ENCODE measurements at regions not wholly inside any gene's neighbourhood (a gene's known extent, or its start where the extent isn't known, plus 50 kb on each side); places are given as distances from the start of the nearest gene placed in this dataset.
"Not testable (repeated sequence)": the region's sequence is repeated elsewhere in the genome, so short reads cannot be mapped to it uniquely, and the experiment has no call there.

DNA sequence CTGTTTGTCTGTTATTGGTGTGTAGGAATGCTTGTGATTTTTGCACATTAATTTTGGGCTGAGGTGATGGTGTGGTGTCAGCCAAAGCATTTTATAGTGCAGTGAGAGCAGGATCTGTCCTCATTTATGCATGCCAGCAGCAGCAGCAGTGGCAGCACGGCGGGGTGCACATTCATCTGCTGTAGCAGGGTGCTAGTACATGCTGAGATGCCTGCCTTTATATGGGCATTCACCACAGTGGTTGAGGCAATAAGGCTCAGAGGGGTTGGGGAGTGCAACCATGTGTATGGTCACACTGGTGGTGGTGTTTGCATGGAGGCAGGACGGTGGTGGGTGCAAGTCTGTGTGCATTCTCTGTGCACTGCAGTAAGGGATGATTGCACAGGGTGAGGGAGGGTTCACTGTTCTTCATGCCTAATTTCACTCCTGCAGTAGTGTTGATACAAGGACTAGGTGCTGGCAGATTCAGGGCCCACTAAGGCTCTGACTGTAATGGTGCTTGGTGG lies 129.3 kb upstream of the SYNCRIP start:
- Histone ChIP-seq H3K9me3 (ENCODE audit: control insufficient read depth, low read length) (no peaks in the 10 kb centered on the region), H3K4me3 (ENCODE audit: low read length) (no peak overlapping the region), H3K27me3 (ENCODE audit: control insufficient read depth, insufficient read depth, low read length) (no peaks in the 10 kb centered on the region), H3K4me1 (ENCODE audit: control insufficient read depth, insufficient read depth, low read length) (no peaks in the 10 kb centered on the region), H3K36me3 (ENCODE audit: control insufficient read depth, insufficient read depth, low read length) (no peaks in the 10 kb centered on the region), H3K9ac (ENCODE audit: low read length) (no peak overlapping the region)

DNA sequence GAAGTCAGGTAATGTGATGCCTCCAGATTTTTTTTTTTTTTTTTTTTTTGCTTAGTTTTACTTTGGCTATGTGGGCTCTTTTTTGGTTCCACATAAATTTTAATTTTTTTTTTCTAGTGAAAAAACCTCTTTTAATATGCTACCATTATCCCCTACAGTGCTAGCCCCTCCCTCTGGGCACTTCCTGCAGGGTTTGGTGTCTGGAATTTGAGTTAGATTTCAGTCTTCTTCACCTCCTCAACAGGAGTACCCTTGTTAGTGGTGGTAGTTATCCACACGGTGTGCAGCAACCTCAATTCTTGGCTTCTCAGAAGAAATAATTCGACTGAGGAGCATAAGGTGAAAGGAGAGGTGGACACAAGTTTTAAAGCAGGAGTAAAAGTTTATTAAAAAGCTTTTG lies 128.8 kb upstream of the SYNCRIP start:
- H3K4me3 ChIP-seq (ENCODE audit: low read length) = no peak overlapping the region
- H3K27me3 ChIP-seq (ENCODE audit: control insufficient read depth, insufficient read depth, low read length) = no peaks in the 10 kb centered on the region
- no peak overlapping the region for H3K9ac ChIP-seq (ENCODE audit: low read length)
- H3K36me3 ChIP-seq (ENCODE audit: control insufficient read depth, insufficient read depth, low read length) = no peaks in the 10 kb centered on the region
- no peaks in the 10 kb centered on the region for H3K9me3 ChIP-seq (ENCODE audit: control insufficient read depth, low read length)
- H3K4me1 ChIP-seq (ENCODE audit: control insufficient read depth, insufficient read depth, low read length) = no peaks in the 10 kb centered on the region

DNA sequence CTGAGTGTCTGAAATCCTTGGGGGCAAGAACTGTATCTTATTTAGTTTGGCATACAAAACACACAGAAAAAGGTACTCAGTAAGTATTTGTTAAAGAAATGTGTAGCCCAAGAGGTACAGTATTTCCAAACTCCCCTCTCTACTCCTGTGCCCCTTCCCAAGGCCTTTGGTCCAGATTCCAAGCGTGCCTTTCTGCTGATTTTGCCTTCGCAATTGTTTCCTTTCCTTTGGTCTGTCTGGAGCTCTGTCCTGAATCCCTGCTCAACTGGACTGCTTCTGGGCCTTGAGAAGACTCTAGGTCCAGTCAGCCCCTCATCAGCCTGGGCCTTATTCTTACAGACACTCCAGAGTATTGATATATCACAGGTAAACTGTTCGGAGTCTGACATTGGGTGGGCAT lies 122.2 kb upstream of the SYNCRIP start:
- H3K9ac ChIP-seq (ENCODE audit: low read length) = no peak overlapping the region
- H3K4me1 ChIP-seq (ENCODE audit: control insufficient read depth, insufficient read depth, low read length) = no peaks in the 10 kb centered on the region
- H3K4me3 ChIP-seq (ENCODE audit: low read length) = no peak overlapping the region
- no peaks in the 10 kb centered on the region for H3K27me3 ChIP-seq (ENCODE audit: control insufficient read depth, insufficient read depth, low read length)
- no peaks in the 10 kb centered on the region for H3K36me3 ChIP-seq (ENCODE audit: control insufficient read depth, insufficient read depth, low read length)
- H3K9me3 ChIP-seq (ENCODE audit: control insufficient read depth, low read length) = no peaks in the 10 kb centered on the region

DNA sequence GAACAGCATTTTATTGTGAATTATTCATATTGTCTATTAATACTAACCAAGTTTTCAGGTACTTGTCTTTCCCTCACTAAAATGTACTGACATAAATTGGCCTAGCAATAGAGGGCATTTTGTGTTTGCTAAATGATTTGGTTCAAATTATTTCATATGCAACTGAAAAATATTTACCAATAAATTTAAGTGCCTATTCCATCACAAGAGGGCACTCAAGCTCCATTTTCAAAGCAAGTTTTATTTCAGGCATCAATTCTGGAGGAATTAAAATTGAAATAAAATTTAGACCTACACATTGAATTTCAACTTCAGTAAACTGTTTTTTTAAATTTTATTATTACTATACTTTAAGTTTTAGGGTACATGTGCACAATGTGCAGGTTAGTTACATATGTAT lies 114.3 kb upstream of the SYNCRIP start:
- H3K36me3 ChIP-seq (ENCODE audit: control insufficient read depth, insufficient read depth, low read length) = no peaks in the 10 kb centered on the region
- no peaks in the 10 kb centered on the region for H3K27me3 ChIP-seq (ENCODE audit: control insufficient read depth, insufficient read depth, low read length)
- no peaks in the 10 kb centered on the region for H3K9me3 ChIP-seq (ENCODE audit: control insufficient read depth, low read length)
- H3K4me1 ChIP-seq (ENCODE audit: control insufficient read depth, insufficient read depth, low read length) = no peaks in the 10 kb centered on the region
- no peak overlapping the region for H3K4me3 ChIP-seq (ENCODE audit: low read length)
- H3K9ac ChIP-seq (ENCODE audit: low read length) = no peak overlapping the region

DNA sequence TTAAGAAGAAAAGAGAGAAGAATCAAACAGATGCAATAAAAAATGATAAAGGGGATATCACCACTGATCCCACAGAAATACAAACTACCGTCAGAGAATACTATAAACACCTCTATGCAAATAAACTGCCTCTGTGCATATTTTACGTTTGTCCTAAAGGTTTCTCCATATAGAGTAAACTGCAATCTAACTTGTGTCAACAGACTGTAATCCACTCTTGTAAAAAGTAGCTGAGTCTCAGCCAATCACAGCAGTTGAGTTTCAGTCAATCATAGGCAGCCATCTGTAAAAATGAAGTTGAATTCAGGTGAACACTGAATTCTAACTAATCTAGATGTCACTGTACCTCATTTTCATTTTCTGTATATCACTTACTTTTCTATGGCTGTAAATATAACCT lies 112.2 kb upstream of the SYNCRIP start:
- no peaks in the 10 kb centered on the region for H3K36me3 ChIP-seq (ENCODE audit: control insufficient read depth, insufficient read depth, low read length)
- H3K4me3 ChIP-seq (ENCODE audit: low read length) = no peak overlapping the region
- no peaks in the 10 kb centered on the region for H3K27me3 ChIP-seq (ENCODE audit: control insufficient read depth, insufficient read depth, low read length)
- H3K9ac ChIP-seq (ENCODE audit: low read length) = no peak overlapping the region
- no peaks in the 10 kb centered on the region for H3K4me1 ChIP-seq (ENCODE audit: control insufficient read depth, insufficient read depth, low read length)
- no peaks in the 10 kb centered on the region for H3K9me3 ChIP-seq (ENCODE audit: control insufficient read depth, low read length)

DNA sequence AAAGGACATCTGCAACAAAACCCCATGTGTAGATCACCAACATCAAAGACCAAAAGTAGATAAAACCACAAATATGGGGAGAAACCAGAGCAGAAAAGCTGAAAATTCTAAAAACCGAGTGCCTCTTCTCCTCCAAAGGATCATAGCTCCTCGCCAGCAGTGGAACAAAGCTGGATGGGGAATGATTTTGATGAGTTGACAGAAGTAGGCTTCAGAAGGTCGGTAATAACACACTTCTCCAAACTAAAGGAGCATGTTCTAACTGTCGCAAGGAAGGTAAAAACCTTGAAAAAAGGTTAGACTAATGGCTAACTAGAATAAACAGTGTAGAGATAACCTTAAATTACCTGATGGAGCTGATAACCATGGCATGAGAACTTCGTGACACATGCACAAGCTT lies 109.9 kb upstream of the SYNCRIP start:
- H3K27me3 ChIP-seq (ENCODE audit: control insufficient read depth, insufficient read depth, low read length) = no peaks in the 10 kb centered on the region
- H3K9ac ChIP-seq (ENCODE audit: low read length) = no peak overlapping the region
- H3K4me3 ChIP-seq (ENCODE audit: low read length) = no peak overlapping the region
- H3K4me1 ChIP-seq (ENCODE audit: control insufficient read depth, insufficient read depth, low read length) = no peaks in the 10 kb centered on the region
- H3K9me3 ChIP-seq (ENCODE audit: control insufficient read depth, low read length) = no peaks in the 10 kb centered on the region
- H3K36me3 ChIP-seq (ENCODE audit: control insufficient read depth, insufficient read depth, low read length) = no peaks in the 10 kb centered on the region

DNA sequence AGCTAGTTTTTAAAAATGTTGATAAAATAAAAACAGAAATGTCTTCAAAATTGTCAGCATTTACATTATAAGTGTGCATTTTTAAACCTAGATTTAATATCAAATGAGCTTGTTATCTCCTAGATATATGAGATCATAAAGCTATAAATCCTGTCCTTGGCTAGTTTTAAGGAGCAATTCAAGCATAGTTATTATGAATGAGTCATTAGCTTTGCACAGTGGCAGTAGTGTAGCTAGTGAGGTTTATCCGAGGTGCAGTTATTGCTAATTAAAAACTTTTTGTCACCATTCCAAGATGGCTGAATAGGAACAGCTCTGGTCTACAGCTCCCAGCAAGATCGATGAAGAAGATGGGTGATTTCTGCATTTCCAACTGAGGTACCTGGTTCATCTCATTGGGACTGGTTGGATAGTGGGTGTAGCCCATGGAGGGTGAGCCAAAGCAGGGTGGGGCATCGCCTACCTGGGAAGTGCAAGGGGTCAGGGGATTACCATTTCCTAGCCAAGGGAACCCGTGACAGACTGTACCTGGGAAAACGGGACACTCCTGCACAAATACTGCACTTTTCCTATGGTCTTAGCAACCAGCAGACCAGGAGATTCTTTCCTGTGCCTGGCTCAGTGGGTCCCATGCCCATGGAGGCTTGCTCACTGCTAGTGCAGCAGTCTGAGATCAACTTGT lies 108.8 kb upstream of the SYNCRIP start:
- H3K4me1 ChIP-seq (ENCODE audit: control insufficient read depth, insufficient read depth, low read length) = no peaks in the 10 kb centered on the region
- no peaks in the 10 kb centered on the region for H3K27me3 ChIP-seq (ENCODE audit: control insufficient read depth, insufficient read depth, low read length)
- no peaks in the 10 kb centered on the region for H3K36me3 ChIP-seq (ENCODE audit: control insufficient read depth, insufficient read depth, low read length)
- H3K9ac ChIP-seq (ENCODE audit: low read length) = no peak overlapping the region
- H3K9me3 ChIP-seq (ENCODE audit: control insufficient read depth, low read length) = no peaks in the 10 kb centered on the region
- no peak overlapping the region for H3K4me3 ChIP-seq (ENCODE audit: low read length)

DNA sequence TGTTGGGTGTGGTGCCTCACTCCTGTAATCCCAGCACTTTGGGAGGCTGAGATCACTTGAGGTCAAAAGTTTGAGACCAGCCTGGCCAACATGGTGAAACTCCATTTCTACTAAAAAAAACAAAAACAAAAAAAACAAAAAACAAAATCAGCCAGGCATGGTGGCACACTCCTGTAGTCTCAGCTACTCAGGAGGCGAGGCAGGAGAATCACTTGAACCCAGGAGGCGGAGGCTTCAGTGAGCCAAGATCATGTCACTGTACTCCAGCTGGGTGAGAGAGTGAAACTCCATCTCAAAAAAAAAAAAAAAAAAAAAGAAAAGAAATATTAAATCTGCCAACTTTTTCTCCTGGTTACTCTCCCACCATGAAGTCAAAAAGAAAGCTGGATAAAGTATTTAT lies 107.5 kb upstream of the SYNCRIP start:
- not testable (repeated sequence) for H3K36me3 ChIP-seq (ENCODE audit: control insufficient read depth, insufficient read depth, low read length); H3K4me3 ChIP-seq (ENCODE audit: low read length); H3K27me3 ChIP-seq (ENCODE audit: control insufficient read depth, insufficient read depth, low read length); H3K9ac ChIP-seq (ENCODE audit: low read length); H3K9me3 ChIP-seq (ENCODE audit: control insufficient read depth, low read length); H3K4me1 ChIP-seq (ENCODE audit: control insufficient read depth, insufficient read depth, low read length)

DNA sequence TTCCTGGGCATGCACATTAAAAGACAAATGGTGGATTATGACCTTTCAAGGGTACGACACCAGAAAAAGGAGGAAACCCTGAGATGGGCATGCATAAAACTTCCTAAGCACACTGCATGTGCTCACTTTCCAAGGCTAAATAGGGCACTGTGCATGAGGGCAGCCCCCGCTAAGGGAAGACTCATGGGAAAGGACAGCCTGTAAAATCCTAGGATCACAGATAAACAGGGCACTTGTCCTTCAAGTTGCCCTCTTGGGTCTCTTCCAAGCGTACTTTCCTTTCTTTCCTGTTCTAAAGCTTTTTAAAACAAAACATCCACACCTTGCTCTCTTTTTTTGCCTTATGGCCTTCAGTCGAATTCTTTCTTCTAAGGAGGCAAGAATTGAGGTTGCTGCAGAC lies 106.5 kb upstream of the SYNCRIP start:
- H3K4me3 ChIP-seq (ENCODE audit: low read length) = no peak overlapping the region
- no peaks in the 10 kb centered on the region for H3K9me3 ChIP-seq (ENCODE audit: control insufficient read depth, low read length)
- no peaks in the 10 kb centered on the region for H3K36me3 ChIP-seq (ENCODE audit: control insufficient read depth, insufficient read depth, low read length)
- H3K9ac ChIP-seq (ENCODE audit: low read length) = no peak overlapping the region
- H3K4me1 ChIP-seq (ENCODE audit: control insufficient read depth, insufficient read depth, low read length) = no peaks in the 10 kb centered on the region
- H3K27me3 ChIP-seq (ENCODE audit: control insufficient read depth, insufficient read depth, low read length) = no peaks in the 10 kb centered on the region

DNA sequence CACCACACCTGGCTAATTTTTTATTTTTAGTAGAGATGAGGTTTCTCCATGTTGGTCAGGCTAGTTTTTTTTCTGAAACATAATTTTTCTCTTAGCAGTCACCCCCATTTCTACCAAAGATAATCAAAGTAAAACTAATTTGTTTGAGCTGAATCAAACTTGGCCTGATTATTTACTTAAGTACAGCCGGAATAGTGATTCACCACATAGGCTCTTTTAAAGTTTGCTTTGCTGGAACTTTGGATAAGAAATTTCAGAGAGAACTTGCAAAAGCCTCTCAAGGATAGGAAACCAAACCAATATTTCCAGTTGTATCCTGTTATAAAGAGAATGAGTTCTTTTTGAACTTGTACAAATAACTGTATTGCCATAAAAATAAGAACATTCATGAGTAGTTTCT lies 105.0 kb upstream of the SYNCRIP start:
- no peaks in the 10 kb centered on the region for H3K36me3 ChIP-seq (ENCODE audit: control insufficient read depth, insufficient read depth, low read length)
- H3K4me3 ChIP-seq (ENCODE audit: low read length) = no peak overlapping the region
- no peaks in the 10 kb centered on the region for H3K27me3 ChIP-seq (ENCODE audit: control insufficient read depth, insufficient read depth, low read length)
- no peaks in the 10 kb centered on the region for H3K9me3 ChIP-seq (ENCODE audit: control insufficient read depth, low read length)
- H3K4me1 ChIP-seq (ENCODE audit: control insufficient read depth, insufficient read depth, low read length) = no peaks in the 10 kb centered on the region
- H3K9ac ChIP-seq (ENCODE audit: low read length) = no peak overlapping the region

DNA sequence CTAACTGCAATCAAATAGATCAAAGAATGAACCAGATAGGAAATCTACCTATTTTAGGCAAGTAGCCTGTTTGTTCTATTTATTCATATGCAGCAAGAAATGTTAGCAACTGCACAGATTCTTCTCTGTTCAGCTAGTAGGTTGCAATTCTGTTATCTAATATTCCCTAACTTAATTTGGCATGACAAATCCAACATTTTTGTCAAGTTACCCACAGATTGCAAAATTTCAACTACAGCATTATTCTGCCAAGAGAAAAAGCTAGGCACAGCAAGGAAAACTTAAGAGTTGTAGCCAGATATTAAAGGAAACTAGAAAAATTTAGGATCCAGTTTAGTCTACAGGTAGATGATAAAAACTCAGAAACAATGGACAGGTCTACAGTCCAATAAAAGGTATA lies 104.4 kb upstream of the SYNCRIP start:
- no peaks in the 10 kb centered on the region for H3K27me3 ChIP-seq (ENCODE audit: control insufficient read depth, insufficient read depth, low read length)
- no peak overlapping the region for H3K9ac ChIP-seq (ENCODE audit: low read length)
- H3K36me3 ChIP-seq (ENCODE audit: control insufficient read depth, insufficient read depth, low read length) = no peaks in the 10 kb centered on the region
- no peak overlapping the region for H3K4me3 ChIP-seq (ENCODE audit: low read length)
- no peaks in the 10 kb centered on the region for H3K9me3 ChIP-seq (ENCODE audit: control insufficient read depth, low read length)
- no peaks in the 10 kb centered on the region for H3K4me1 ChIP-seq (ENCODE audit: control insufficient read depth, insufficient read depth, low read length)

DNA sequence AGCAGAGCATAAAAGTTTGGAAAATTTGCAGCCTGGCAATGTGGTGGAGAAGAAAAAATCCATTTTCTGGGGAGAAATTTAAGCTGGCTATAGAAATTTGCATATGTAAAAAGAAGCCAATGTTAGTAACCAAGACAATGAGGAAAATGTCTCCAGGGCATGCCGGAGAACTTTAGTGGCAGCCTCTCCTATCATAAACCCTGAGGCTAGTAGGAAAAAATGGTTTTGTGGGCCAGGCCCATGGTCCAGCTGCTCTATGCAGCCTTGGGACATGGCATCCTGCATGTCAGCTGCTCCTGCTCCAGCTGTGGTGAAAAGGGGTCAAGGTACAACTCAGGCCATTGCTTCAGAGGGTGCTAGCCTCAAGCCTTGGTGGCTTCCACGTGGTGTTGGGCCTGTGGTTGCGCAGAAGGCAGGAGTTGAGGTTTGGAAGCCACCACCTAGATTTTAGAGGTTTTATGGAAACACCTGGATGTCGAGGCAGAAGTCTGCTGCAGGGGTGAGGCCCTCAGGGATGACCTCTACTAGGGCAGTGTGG lies 101.8 kb upstream of the SYNCRIP start:
- no peaks in the 10 kb centered on the region for H3K36me3 ChIP-seq (ENCODE audit: control insufficient read depth, insufficient read depth, low read length)
- H3K4me3 ChIP-seq (ENCODE audit: low read length) = no peak overlapping the region
- no peaks in the 10 kb centered on the region for H3K4me1 ChIP-seq (ENCODE audit: control insufficient read depth, insufficient read depth, low read length)
- H3K27me3 ChIP-seq (ENCODE audit: control insufficient read depth, insufficient read depth, low read length) = no peaks in the 10 kb centered on the region
- H3K9ac ChIP-seq (ENCODE audit: low read length) = no peak overlapping the region
- H3K9me3 ChIP-seq (ENCODE audit: control insufficient read depth, low read length) = no peaks in the 10 kb centered on the region

DNA sequence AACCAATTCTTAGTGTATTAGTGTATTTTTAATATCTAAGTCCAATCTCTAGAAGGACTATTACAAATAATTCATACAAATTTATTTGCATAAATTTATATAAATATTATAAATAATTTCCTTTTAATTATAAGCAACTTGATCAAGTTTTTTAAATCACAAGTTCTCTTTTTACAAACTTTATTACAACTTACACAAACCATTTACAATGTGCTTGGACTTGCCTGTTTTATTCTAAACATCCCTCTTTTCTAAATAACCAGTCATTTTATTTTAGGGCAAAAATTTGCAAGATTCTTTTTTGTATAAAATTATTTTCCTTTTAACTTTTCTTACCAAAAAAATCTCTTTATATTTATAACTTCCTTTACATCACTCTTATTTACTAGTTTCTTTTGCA lies 83.5 kb upstream of the SYNCRIP start:
- Histone ChIP-seq H3K36me3 (ENCODE audit: control insufficient read depth, insufficient read depth, low read length) (no peaks in the 10 kb centered on the region), H3K9ac (ENCODE audit: low read length) (no peak overlapping the region), H3K4me3 (ENCODE audit: low read length) (no peak overlapping the region), H3K27me3 (ENCODE audit: control insufficient read depth, insufficient read depth, low read length) (no peaks in the 10 kb centered on the region), H3K9me3 (ENCODE audit: control insufficient read depth, low read length) (no peaks in the 10 kb centered on the region), H3K4me1 (ENCODE audit: control insufficient read depth, insufficient read depth, low read length) (no peaks in the 10 kb centered on the region)
